Suprapubic skin (tissue), 4 donors: ENCODE measurements at regions not wholly inside any gene's neighbourhood (a gene's known extent, or its start where the extent isn't known, plus 50 kb on each side); places are given as distances from the start of the nearest gene placed in this dataset.

Experiments used
- CTCF ChIP-seq, 2 donors: fragments of 200-600 bp in 1 of 2; fragments of 450-650 bp in 1 of 2; sonication (generic) in 1 of 2; IDR thresholded peaks; one replicate each; pipeline ENCODE4 v1.5.1; 2016 to 2019; ENCODE audit warnings: antibody characterized with exemption in 2 of 2, mild to moderate bottlenecking in 1 of 2, moderate library complexity in 1 of 2
- EP300 ChIP-seq: sonication (generic); formaldehyde crosslinking; IDR thresholded peaks from one replicate; pipeline ENCODE4 v1.6.1; 2017; ENCODE audit warnings: antibody characterized with exemption
- POLR2A ChIP-seq, 2 donors: fragments of 450-650 bp; IDR thresholded peaks; one replicate each; pipeline ENCODE4 v1.6.1; 2017; ENCODE audit warnings: antibody characterized with exemption in 2 of 2, mild to moderate bottlenecking in 2 of 2, moderate library complexity in 2 of 2
- POLR2AphosphoS5 ChIP-seq, 3 donors: sonication (generic); formaldehyde crosslinking; IDR thresholded peaks; one replicate each; pipeline ENCODE4 v1.6.1; 2017; ENCODE audit warnings: antibody characterized with exemption in 3 of 3

GRCh38 chr16:80300456-80300855 is 240.3 kb upstream of the DYNLRB2 start:
- TF ChIP-seq POLR2A (IDR thresholded peaks at IDR 0.05) = no peak
- no peak for TF ChIP-seq CTCF (IDR thresholded peaks at IDR 0.05)
- no peak for TF ChIP-seq POLR2AphosphoS5 (IDR thresholded peaks at IDR 0.05)
- no peak for TF ChIP-seq EP300
